Liver (tissue), 3 donors: ENCODE measurements at regions not wholly inside any gene's neighbourhood (a gene's known extent, or its start where the extent isn't known, plus 50 kb on each side); places are given as distances from the start of the nearest gene placed in this dataset.

Experiments
- CTCF ChIP-seq: fragments of 150-350 bp; IDR thresholded peaks from 2 replicates; pipeline ENCODE4 v1.5.1; 2017; ENCODE audit warnings: improper control_type of control experiment, low read depth, low read length; ENCODE audit not compliant: missing input control
- EGR1 ChIP-seq, 2 donors: IDR thresholded peaks; 2 replicates each; pipeline ENCODE4 v1.6.1; 2016 to 2018; ENCODE audit warnings: antibody characterized with exemption in 2 of 2, low read depth in 2 of 2
- FOXA1 ChIP-seq: IDR thresholded peaks from 2 replicates; pipeline ENCODE4 v1.6.1; 2016; ENCODE audit warnings: antibody characterized with exemption
- HNF4A ChIP-seq, 2 donors: conservative IDR thresholded peaks; 2 replicates each; pipeline ENCODE4 v1.6.1; 2016; ENCODE audit warnings: antibody characterized with exemption in 2 of 2, mild to moderate bottlenecking in 2 of 2
- HNF4G ChIP-seq: IDR thresholded peaks from 2 replicates; pipeline ENCODE4 v1.6.1; 2016; ENCODE audit warnings: antibody characterized with exemption
- JUND ChIP-seq, 2 donors: IDR thresholded peaks; 2 replicates each; pipeline ENCODE4 v1.6.1; 2016; ENCODE audit warnings: antibody characterized with exemption in 2 of 2
- MAX ChIP-seq: IDR thresholded peaks from 2 replicates; pipeline ENCODE4 v1.6.1; 2016; ENCODE audit warnings: antibody characterized with exemption
- NR2F2 ChIP-seq: IDR thresholded peaks from 2 replicates; pipeline ENCODE4 v1.6.1; 2016; ENCODE audit warnings: antibody characterized with exemption
- SP1 ChIP-seq: IDR thresholded peaks from 2 replicates; pipeline ENCODE4 v1.6.1; 2018; ENCODE audit warnings: antibody characterized with exemption, mild to moderate bottlenecking
- ZBTB33 ChIP-seq: IDR thresholded peaks from 2 replicates; pipeline ENCODE4 v1.6.1; 2016; ENCODE audit warnings: antibody characterized with exemption
- donor health status: healthy.
- donor health status: healthy.

GRCh38 chr5:153299891-153300290 lies 190.6 kb upstream of the GRIA1 start:
- TF ChIP-seq CTCF (no peak), JUND (IDR thresholded peaks at IDR 0.05) (no peak), ZBTB33 (no peak), EGR1 (IDR thresholded peaks at IDR 0.05; ENCODE audit: low read depth in 2 of 2) (no peak), FOXA1 (no peak), SP1 (no peak), MAX (no peak), HNF4G (no peak), HNF4A (conservative IDR thresholded peaks at IDR 0.05) (no peak), NR2F2 (no peak)
